DND-41 (cell line): ENCODE measurements at regions not wholly inside any gene's neighbourhood (a gene's known extent, or its start where the extent isn't known, plus 50 kb on each side); places are given as distances from the start of the nearest gene placed in this dataset.

Experiments used
- EZH2 ChIP-seq: IDR thresholded peaks from 3 replicates; pipeline ENCODE4 v1.6.1; 2012; ENCODE audit warnings: borderline replicate concordance, low read depth, mild to moderate bottlenecking, moderate library complexity, low read length, inconsistent platforms; ENCODE audit not compliant: severe bottlenecking
- TF ChIP-seq, protein P1 (sequence below): IDR thresholded peaks from 2 replicates; pipeline ENCODE4 v1.5.1; 2012; ENCODE audit warnings: borderline replicate concordance, low read length, moderate library complexity, mild to moderate bottlenecking; ENCODE audit not compliant: poor library complexity, severe bottlenecking; ENCODE audit errors: extremely low read depth

DNA sequence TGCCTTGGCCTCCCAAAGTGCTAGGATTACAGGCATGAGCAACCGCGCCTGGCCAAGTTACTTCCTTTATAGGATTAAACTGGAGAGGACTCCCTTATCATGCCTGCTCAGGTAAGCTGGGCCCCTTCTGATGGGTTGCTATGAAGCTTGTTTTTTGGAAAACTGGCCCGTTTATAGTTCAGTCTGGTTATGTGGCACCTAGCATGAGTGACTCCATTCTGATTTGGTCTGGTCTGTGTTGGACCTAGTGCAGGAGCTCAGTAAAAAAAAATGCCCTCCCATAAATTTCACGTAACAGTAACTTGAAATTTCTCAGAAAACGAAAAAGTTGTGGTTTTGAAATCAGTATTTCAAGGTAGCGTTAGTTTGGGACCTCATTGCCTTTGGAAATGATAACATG, 448.4 kb downstream of the HACE1 start:
- TF ChIP-seq, protein P1, sequence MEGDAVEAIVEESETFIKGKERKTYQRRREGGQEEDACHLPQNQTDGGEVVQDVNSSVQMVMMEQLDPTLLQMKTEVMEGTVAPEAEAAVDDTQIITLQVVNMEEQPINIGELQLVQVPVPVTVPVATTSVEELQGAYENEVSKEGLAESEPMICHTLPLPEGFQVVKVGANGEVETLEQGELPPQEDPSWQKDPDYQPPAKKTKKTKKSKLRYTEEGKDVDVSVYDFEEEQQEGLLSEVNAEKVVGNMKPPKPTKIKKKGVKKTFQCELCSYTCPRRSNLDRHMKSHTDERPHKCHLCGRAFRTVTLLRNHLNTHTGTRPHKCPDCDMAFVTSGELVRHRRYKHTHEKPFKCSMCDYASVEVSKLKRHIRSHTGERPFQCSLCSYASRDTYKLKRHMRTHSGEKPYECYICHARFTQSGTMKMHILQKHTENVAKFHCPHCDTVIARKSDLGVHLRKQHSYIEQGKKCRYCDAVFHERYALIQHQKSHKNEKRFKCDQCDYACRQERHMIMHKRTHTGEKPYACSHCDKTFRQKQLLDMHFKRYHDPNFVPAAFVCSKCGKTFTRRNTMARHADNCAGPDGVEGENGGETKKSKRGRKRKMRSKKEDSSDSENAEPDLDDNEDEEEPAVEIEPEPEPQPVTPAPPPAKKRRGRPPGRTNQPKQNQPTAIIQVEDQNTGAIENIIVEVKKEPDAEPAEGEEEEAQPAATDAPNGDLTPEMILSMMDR, result no peak
- TF ChIP-seq EZH2, result no peak
